Amniotic stem cell (primary cell): ENCODE measurements at regions not wholly inside any gene's neighbourhood (a gene's known extent, or its start where the extent isn't known, plus 50 kb on each side); places are given as distances from the start of the nearest gene placed in this dataset.

Source experiments
- DNase-seq: peaks from one replicate; lab custom pipeline; 2025; lab: John Stamatoyannopoulos, UW

GRCh38 chr13:73934771-73935170, 199.4 kb downstream of the KLF12 start:
- DNase-seq = no peak

- DNase-seq = no peak
Measured at GRCh38 chr13:73934215-73934641, 200.0 kb downstream of the KLF12 start.

- no peak for DNase-seq
Measured at GRCh38 chr13:73933795-73934194, 200.4 kb downstream of the KLF12 start.

GRCh38 chr13:73932091-73932490, 202.1 kb downstream of the KLF12 start:
- DNase-seq = no peak

- no peak for DNase-seq
Measured at GRCh38 chr13:73929287-73929932, 204.8 kb downstream of the KLF12 start.

GRCh38 chr13:73924607-73925006, 209.6 kb downstream of the KLF12 start:
- DNase-seq = no peak

- no peak for DNase-seq
Measured at GRCh38 chr13:73922493-73923393, 211.5 kb downstream of the KLF12 start.

GRCh38 chr13:73918691-73919090, 215.5 kb downstream of the KLF12 start:
- no peak for DNase-seq

- DNase-seq = no peak
Measured at GRCh38 chr13:73913751-73914518, 220.3 kb downstream of the KLF12 start.

- DNase-seq = no peak
Measured at GRCh38 chr13:73913079-73913740, 221.0 kb downstream of the KLF12 start.

- no peak for DNase-seq
Measured at GRCh38 chr13:73911361-73911760, 222.8 kb downstream of the KLF12 start.

- DNase-seq = no peak
Measured at GRCh38 chr13:73910733-73911132, 223.5 kb downstream of the KLF12 start.

- no peak for DNase-seq
Measured at GRCh38 chr13:73908809-73909208, 225.4 kb downstream of the KLF12 start.

- DNase-seq = no peak
Measured at GRCh38 chr13:73904625-73905024, 229.6 kb downstream of the KLF12 start.

- no peak for DNase-seq
Measured at GRCh38 chr13:73903561-73903960, 230.6 kb downstream of the KLF12 start.

- no peak for DNase-seq
Measured at GRCh38 chr13:73902847-73903246, 231.4 kb downstream of the KLF12 start.

GRCh38 chr13:73902296-73902695, 231.9 kb downstream of the KLF12 start:
- DNase-seq = no peak

- DNase-seq = no peak
Measured at GRCh38 chr13:73901324-73902068, 232.7 kb downstream of the KLF12 start.

GRCh38 chr13:73900591-73900990, 233.6 kb downstream of the KLF12 start:
- no peak for DNase-seq

GRCh38 chr13:73898899-73899298, 235.3 kb downstream of the KLF12 start:
- no peak for DNase-seq

GRCh38 chr13:73898276-73898675, 235.9 kb downstream of the KLF12 start:
- DNase-seq = no peak
